ENCODE measurements at regions not wholly inside any gene's neighbourhood (a gene's known extent, or its start where the extent isn't known, plus 50 kb on each side); places are given as distances from the start of the nearest gene placed in this dataset.

DNA sequence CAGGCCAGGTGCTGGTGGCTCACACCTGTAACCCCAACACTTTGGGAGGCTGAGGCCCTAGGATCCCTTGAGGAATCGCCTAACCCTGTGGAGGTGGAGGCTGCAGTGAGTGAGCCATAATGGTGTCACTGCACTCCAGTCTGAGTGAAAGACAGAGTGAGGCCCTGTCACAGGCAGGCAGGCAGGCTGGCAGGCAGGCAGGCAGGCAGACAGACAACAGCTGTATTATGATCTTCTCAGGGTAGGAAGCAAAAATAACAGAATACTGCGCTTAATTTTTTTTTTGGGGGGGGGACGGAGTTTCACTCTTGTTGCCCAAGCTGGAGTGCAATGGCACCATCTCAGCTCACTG, 3901.6 kb upstream of the OR11H1 start:
- no peak for FAIRE-seq
- no peak overlapping the region for H2BK15ac ChIP-seq (ENCODE audit: low read length)
- no peak overlapping the region for H3K9ac ChIP-seq (replicated peaks in 1 of 4; ENCODE audit: extremely low read depth in 1 of 4, low read depth in 3 of 4, low read length in 3 of 4)
- no peaks in the 10 kb centered on the region for H3K27me3 ChIP-seq (replicated peaks in 1 of 4; ENCODE audit: control insufficient read depth in 3 of 4, extremely low read depth in 1 of 4, insufficient read depth in 3 of 4, low read length in 3 of 4)
- no peak overlapping the region for H3K14ac ChIP-seq (ENCODE audit: insufficient read length)
- no peak for DNase-seq (ENCODE audit: low read depth in 1 of 2, low spot score in 2 of 2)
- no peak overlapping the region for H3K56ac ChIP-seq (replicated peaks; ENCODE audit: insufficient read length, low read depth, low read length)
- H3K79me1 ChIP-seq (ENCODE audit: low read depth, low read length) = no peaks in the 10 kb centered on the region
- no peak overlapping the region for H2AK5ac ChIP-seq (ENCODE audit: low read depth, low read length)
- no peaks in the 10 kb centered on the region for H3K4me1 ChIP-seq (replicated peaks in 1 of 4; ENCODE audit: control insufficient read depth in 3 of 4, insufficient read depth in 4 of 4, low read length in 3 of 4)
- no peaks in the 10 kb centered on the region for H4K20me1 ChIP-seq (replicated peaks in 1 of 2; ENCODE audit: control insufficient read depth in 1 of 2, insufficient read depth in 2 of 2, low read length in 2 of 2)
- H2BK120ac ChIP-seq (replicated peaks; ENCODE audit: low read depth, low read length) = no peak overlapping the region
- no peak overlapping the region for H3K27ac ChIP-seq (ENCODE audit: low read depth, low read length)
- no peak overlapping the region for H3K4me3 ChIP-seq (ENCODE audit: extremely low read depth in 1 of 4, insufficient read depth in 2 of 4, low read depth in 3 of 4, low read length in 4 of 4)
- no peaks in the 10 kb centered on the region for H3K23me2 ChIP-seq (ENCODE audit: low read depth, low read length)
- no peak overlapping the region for H3K23ac ChIP-seq (ENCODE audit: insufficient read length)
- H4K5ac ChIP-seq (ENCODE audit: insufficient read length, low read depth, low read length) = no peak overlapping the region
- ChIA-PET POLR2A (ENCODE audit: partially characterized antibody) (no interaction called here), CTCF (ENCODE audit: partially characterized antibody) (no interaction called here)
- H4K8ac ChIP-seq (ENCODE audit: extremely low read depth, insufficient read depth, low read length) = no peak overlapping the region
- H2BK12ac ChIP-seq (ENCODE audit: low read depth, low read length) = no peak overlapping the region
- WGBS, 2 experiments (ENCODE audit: extremely low coverage in 1 of 2, insufficient coverage in 1 of 2, insufficient read length in 1 of 2, insufficient replicate concordance in 2 of 2, low coverage in 1 of 2, low lambda C conversion rate in 2 of 2, missing lambda C conversion rate in 1 of 2) = 88% methylated on average over 3 of the region's 3 CpGs; no CpG with 5 or more reads in 1 of the 2 experiments
- H3K9me3 ChIP-seq (ENCODE audit: insufficient read depth in 2 of 2, low read depth in 1 of 2, low read length in 1 of 2) = peaks cover 69 to 84% of the 10 kb centered on the region in 2 experiments
- H4K91ac ChIP-seq (replicated peaks; ENCODE audit: insufficient read length, low read length) = no peak overlapping the region
- peaks cover 0 to 22% (median 0%) of the 10 kb centered on the region in 4 experiments; a peak in 1 of 8 replicates for H3K36me3 ChIP-seq (ENCODE audit: control insufficient read depth in 2 of 4, insufficient read depth in 4 of 4, low read length in 3 of 4)
- no peaks in the 10 kb centered on the region for H3K79me2 ChIP-seq (ENCODE audit: control insufficient read depth in 1 of 2, insufficient read depth in 2 of 2, low read length in 2 of 2)
- no peak overlapping the region for H3K4me2 ChIP-seq (ENCODE audit: insufficient read depth in 1 of 2, low read depth in 2 of 2, low read length in 2 of 2)
- no peak overlapping the region for H2AFZ ChIP-seq (ENCODE audit: low read length)
- H3K4ac ChIP-seq (replicated peaks; ENCODE audit: insufficient read length, low read depth, low read length) = no peak overlapping the region
- no peak overlapping the region for H3K18ac ChIP-seq (ENCODE audit: extremely low read depth, low read length)
- no peak overlapping the region for H2BK20ac ChIP-seq (ENCODE audit: low read length)
- no peak overlapping the region for H2BK5ac ChIP-seq (ENCODE audit: low read depth, low read length)
- TF ChIP-seq NRF1 (IDR thresholded peaks at IDR 0.05; ENCODE audit: low read depth, low read length) (no peak), CEBPB (IDR thresholded peaks at IDR 0.05; ENCODE audit: low read depth, low read length) (no peak), TCF12 (IDR thresholded peaks at IDR 0.05; ENCODE audit: low read depth, low read length) (no peak), POU5F1 (IDR thresholded peaks at IDR 0.05; ENCODE audit: low read depth, low read length) (no peak), SP1 (IDR thresholded peaks at IDR 0.05; ENCODE audit: low read depth, low read length) (no peak), SIN3A (conservative IDR thresholded peaks at IDR 0.05 in 1 of 2, IDR thresholded peaks at IDR 0.05 in 1 of 2; ENCODE audit: low read depth in 1 of 2, low read length in 2 of 2) (no peak), MAFK (IDR thresholded peaks at IDR 0.05; ENCODE audit: low read depth, low read length) (no peak)
- TF ChIP-seq, protein P1, sequence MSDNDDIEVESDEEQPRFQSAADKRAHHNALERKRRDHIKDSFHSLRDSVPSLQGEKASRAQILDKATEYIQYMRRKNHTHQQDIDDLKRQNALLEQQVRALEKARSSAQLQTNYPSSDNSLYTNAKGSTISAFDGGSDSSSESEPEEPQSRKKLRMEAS (IDR thresholded peaks at IDR 0.05) = no peak

All from H1 (cell line).